OCI-LY7 (cell line): ENCODE measurements at regions not wholly inside any gene's neighbourhood (a gene's known extent, or its start where the extent isn't known, plus 50 kb on each side); places are given as distances from the start of the nearest gene placed in this dataset.

Source experiments
- CTCF ChIP-seq: fragments of 200-600 bp; sonication (generic); conservative IDR thresholded peaks from 2 replicates; pipeline ENCODE4 v1.5.1; 2014; ENCODE audit warnings: mild to moderate bottlenecking, antibody characterized with exemption, low read length, moderate library complexity, mixed read lengths
- EZH2phosphoT487 ChIP-seq: fragments of 200-600 bp; sonication (generic); IDR thresholded peaks from 2 replicates; pipeline ENCODE4 v1.6.1; 2018; ENCODE audit warnings: low read depth, borderline replicate concordance, mild to moderate bottlenecking, mixed run types, antibody characterized with exemption, low read length, moderate library complexity, mixed read lengths

- TF ChIP-seq EZH2phosphoT487 (no peak), CTCF (no peak)
These were observed 69.3 kb upstream of the ST8SIA2 start for GRCh38 chr15:92324101-92324963.
